Immature natural killer cell (primary cell): ENCODE measurements at regions not wholly inside any gene's neighbourhood (a gene's known extent, or its start where the extent isn't known, plus 50 kb on each side); places are given as distances from the start of the nearest gene placed in this dataset.

ENCODE experiments used
- DNase-seq, 3 donors: peaks; one replicate each; pipeline ENCODE4 v3.0.0; 2022; ENCODE audit warnings: mixed read lengths in 1 of 3
- H3K27ac Mint-ChIP-seq, 6 donors: one replicate each; pipeline ENCODE4 v1.8.0; 2020; ENCODE audit warnings: mixed read lengths in 6 of 6, mild to moderate bottlenecking in 5 of 6, inconsistent platforms in 4 of 6, moderate library complexity in 3 of 6
- H3K27me3 Mint-ChIP-seq, 3 donors: one replicate each; pipeline ENCODE4 v1.8.0; 2020 to 2021; ENCODE audit warnings: low read depth in 3 of 3, mild to moderate bottlenecking in 3 of 3, mixed read lengths in 3 of 3, moderate library complexity in 3 of 3, inconsistent platforms in 1 of 3
- H3K36me3 Mint-ChIP-seq, 3 donors: one replicate each; pipeline ENCODE4 v1.8.0; 2020; ENCODE audit warnings: mixed read lengths in 3 of 3, inconsistent platforms in 2 of 3, mild to moderate bottlenecking in 2 of 3
- H3K4me1 Mint-ChIP-seq, 2 donors: one replicate each; pipeline ENCODE4 v1.8.0; 2020; ENCODE audit warnings: inconsistent platforms in 2 of 2, mild to moderate bottlenecking in 2 of 2, mixed read lengths in 2 of 2, moderate library complexity in 1 of 2
- H3K4me3 Mint-ChIP-seq, 5 donors: one replicate each; pipeline ENCODE4 v1.8.0; 2020; ENCODE audit warnings: mild to moderate bottlenecking in 5 of 5, mixed read lengths in 5 of 5, inconsistent platforms in 3 of 5, moderate library complexity in 3 of 5
- H3K9me3 Mint-ChIP-seq, 6 donors: one replicate each; pipeline ENCODE4 v1.8.0; 2020; ENCODE audit warnings: mild to moderate bottlenecking in 6 of 6, mixed read lengths in 6 of 6, inconsistent platforms in 4 of 6, moderate library complexity in 3 of 6

DNA sequence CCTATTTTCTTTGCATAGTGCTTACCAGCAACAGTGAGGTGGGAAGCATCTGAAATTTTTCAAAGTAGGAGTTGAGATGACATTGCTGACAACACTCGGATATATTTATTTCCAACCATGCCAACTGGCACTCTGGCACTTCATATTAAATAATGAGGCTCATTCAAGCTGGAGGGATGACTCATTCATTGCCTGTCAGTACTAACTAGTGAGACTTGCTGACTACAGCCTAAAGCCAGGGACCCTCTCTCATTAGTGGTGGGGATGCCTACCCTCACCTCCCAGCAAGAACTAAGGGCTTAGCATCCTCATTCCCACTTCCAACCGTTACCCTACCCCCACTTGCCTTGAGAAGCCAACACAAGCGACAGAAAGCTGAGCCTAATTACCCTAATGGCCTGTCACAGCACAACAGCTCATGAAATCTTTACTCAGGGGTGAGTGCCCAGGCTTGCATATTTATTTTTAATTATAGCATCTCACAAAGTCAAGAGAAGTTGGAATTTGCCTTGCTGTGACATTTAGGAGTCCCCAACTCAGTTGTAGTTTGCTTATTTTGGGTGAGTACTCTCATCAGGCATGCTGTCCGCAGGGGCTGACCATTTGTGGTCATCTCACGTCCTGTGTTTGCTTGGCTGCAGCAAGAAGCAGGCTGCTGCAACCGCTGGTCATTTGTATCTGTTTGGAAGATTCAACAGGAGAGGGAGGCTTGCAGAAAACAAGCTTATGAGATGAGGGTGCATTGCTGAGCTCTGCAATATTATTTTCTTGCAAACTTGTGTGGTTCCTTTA is 181.6 kb upstream of the POU2AF2 start:
- H3K27ac Mint-ChIP-seq, result no peak overlapping the region
- no peak overlapping the region for H3K4me3 Mint-ChIP-seq
- peaks cover 0 to 2% (median 0%) of the 10 kb centered on the region in 6 donors for H3K9me3 Mint-ChIP-seq
- H3K27me3 Mint-ChIP-seq, result peaks cover 0 to under 1% (median 0%) of the 10 kb centered on the region in 3 donors
- H3K36me3 Mint-ChIP-seq, result no peaks in the 10 kb centered on the region
- no peak for DNase-seq
- no peaks in the 10 kb centered on the region for H3K4me1 Mint-ChIP-seq

- Mint-ChIP-seq H3K9me3 (peaks cover 0 to 2% (median 0%) of the 10 kb centered on the region in 6 donors), H3K27ac (no peak overlapping the region), H3K4me3 (no peak overlapping the region), H3K4me1 (no peaks in the 10 kb centered on the region), H3K27me3 (no peaks in the 10 kb centered on the region), H3K36me3 (no peaks in the 10 kb centered on the region)
- no peak for DNase-seq
Observed at GRCh38 chr11:111062420-111062819, 183.1 kb upstream of the POU2AF2 start.

- Mint-ChIP-seq H3K27me3 (no peaks in the 10 kb centered on the region), H3K36me3 (no peaks in the 10 kb centered on the region), H3K4me1 (no peaks in the 10 kb centered on the region), H3K27ac (no peak overlapping the region), H3K4me3 (no peak overlapping the region), H3K9me3 (peaks cover 0 to 5% (median 0%) of the 10 kb centered on the region in 6 donors)
- DNase-seq, result no peak
Observed at GRCh38 chr11:111059726-111060125, 185.8 kb upstream of the POU2AF2 start.

GRCh38 chr11:111049131-111049530 is 196.4 kb upstream of the POU2AF2 start:
- Mint-ChIP-seq H3K9me3 (no peaks in the 10 kb centered on the region), H3K36me3 (no peaks in the 10 kb centered on the region), H3K4me1 (no peaks in the 10 kb centered on the region), H3K27me3 (peaks cover 0 to 3% (median 0%) of the 10 kb centered on the region in 3 donors), H3K4me3 (no peak overlapping the region), H3K27ac (no peak overlapping the region)
- DNase-seq, result no peak

DNA sequence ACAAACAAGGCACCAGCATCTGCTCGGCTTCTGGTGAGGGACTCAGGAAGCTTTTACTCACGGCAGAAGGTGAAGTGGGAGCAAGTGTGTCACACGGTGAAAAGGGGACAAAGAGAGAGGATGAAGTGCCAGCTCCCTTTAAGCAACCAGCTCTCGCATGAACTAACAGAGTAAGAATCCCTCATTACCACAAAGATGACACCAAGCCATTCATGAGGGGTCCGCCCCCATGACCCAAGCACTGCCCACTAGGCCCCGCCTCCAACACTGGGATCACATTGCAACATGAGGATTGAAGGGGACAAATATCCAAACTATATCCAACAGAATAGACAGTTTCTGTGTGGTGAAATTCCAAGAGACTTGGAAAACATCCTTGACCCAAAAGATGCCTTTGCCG is 198.2 kb upstream of the POU2AF2 start:
- Mint-ChIP-seq H3K4me3 (no peak overlapping the region), H3K27me3 (peaks cover 0 to 3% (median 0%) of the 10 kb centered on the region in 3 donors), H3K36me3 (no peaks in the 10 kb centered on the region), H3K9me3 (peaks cover 0 to 1% (median 0%) of the 10 kb centered on the region in 6 donors), H3K4me1 (no peaks in the 10 kb centered on the region), H3K27ac (no peak overlapping the region)
- DNase-seq, result no peak

DNA sequence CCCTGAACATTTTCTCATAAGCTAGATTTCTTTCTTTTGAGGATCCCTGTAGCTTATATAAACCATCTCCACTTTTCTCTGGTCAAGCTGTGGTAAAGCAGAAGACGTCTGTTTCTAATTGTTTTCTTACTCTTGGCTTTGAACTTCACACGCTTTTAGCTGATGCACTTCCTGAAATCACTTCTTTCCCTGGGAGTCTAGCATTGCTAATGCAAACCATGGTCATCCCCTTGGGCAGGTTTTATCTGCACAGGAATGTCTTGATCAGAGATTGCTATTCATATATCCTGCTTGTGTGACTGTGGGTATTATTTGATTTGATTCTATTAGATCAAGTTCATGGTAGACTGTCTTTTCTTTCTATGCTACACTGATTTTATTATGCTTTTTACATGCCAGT is 199.2 kb upstream of the POU2AF2 start:
- Mint-ChIP-seq H3K9me3 (peaks cover 0 to 1% (median 0%) of the 10 kb centered on the region in 6 donors), H3K27ac (no peak overlapping the region), H3K36me3 (no peaks in the 10 kb centered on the region), H3K27me3 (peaks cover 0 to 3% (median 0%) of the 10 kb centered on the region in 3 donors), H3K4me1 (no peaks in the 10 kb centered on the region), H3K4me3 (no peak overlapping the region)
- DNase-seq, result no peak

GRCh38 chr11:111045874-111046273 is 199.7 kb upstream of the POU2AF2 start:
- Mint-ChIP-seq H3K36me3 (no peaks in the 10 kb centered on the region), H3K27ac (no peak overlapping the region), H3K9me3 (peaks cover 0 to 1% (median 0%) of the 10 kb centered on the region in 6 donors), H3K4me1 (no peaks in the 10 kb centered on the region), H3K27me3 (peaks cover 0 to 3% (median 0%) of the 10 kb centered on the region in 3 donors), H3K4me3 (no peak overlapping the region)
- no peak for DNase-seq

- H3K27ac Mint-ChIP-seq, result no peak overlapping the region
- peaks cover 0 to 3% (median 0%) of the 10 kb centered on the region in 3 donors for H3K27me3 Mint-ChIP-seq
- peaks cover 0 to 1% (median 0%) of the 10 kb centered on the region in 6 donors for H3K9me3 Mint-ChIP-seq
- H3K36me3 Mint-ChIP-seq, result no peaks in the 10 kb centered on the region
- no peaks in the 10 kb centered on the region for H3K4me1 Mint-ChIP-seq
- no peak for DNase-seq
- H3K4me3 Mint-ChIP-seq, result no peak overlapping the region
Observed at GRCh38 chr11:111045407-111045803, 200.1 kb upstream of the POU2AF2 start.

DNA sequence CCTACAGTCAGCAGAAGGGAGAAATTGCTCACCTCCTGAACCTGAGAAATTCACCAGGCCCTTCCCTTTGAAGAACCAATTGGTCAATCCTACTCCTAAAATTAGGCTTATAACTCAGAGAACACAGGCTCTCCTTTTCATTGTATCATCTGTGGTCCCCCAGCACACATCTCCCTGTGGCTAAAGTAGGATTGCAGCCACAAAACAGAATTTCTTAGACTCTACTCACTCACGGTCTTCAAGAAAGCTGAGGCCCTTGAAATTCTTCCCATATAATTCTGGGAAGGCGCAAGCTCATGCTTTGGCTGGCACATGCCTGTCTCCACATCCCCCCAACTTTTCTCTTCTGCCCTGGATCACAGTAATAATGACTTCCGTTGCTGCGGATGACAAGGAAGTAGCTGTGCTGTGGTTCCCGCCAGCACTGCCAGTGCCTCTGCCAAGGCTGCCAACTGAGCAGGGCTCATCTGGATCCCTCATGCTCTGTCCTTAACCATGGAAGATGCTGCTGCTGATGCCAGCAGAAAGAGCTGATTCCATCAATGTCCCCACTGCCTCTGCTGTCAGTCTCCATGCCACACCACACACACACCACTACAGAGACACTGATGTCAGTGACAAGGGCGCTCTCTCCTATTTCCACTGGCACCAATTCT is 200.6 kb upstream of the POU2AF2 start:
- Mint-ChIP-seq H3K36me3 (no peaks in the 10 kb centered on the region), H3K27me3 (peaks cover 0 to 3% (median 0%) of the 10 kb centered on the region in 3 donors), H3K4me3 (no peak overlapping the region), H3K4me1 (no peaks in the 10 kb centered on the region), H3K9me3 (peaks cover 0 to 1% (median 0%) of the 10 kb centered on the region in 6 donors), H3K27ac (no peak overlapping the region)
- no peak for DNase-seq

- no peaks in the 10 kb centered on the region for H3K36me3 Mint-ChIP-seq
- DNase-seq, result no peak
- no peak overlapping the region for H3K27ac Mint-ChIP-seq
- H3K4me3 Mint-ChIP-seq, result no peak overlapping the region
- H3K4me1 Mint-ChIP-seq, result no peaks in the 10 kb centered on the region
- H3K27me3 Mint-ChIP-seq, result peaks cover 0 to 3% (median 2%) of the 10 kb centered on the region in 3 donors
- H3K9me3 Mint-ChIP-seq, result peaks cover 0 to 3% (median 0%) of the 10 kb centered on the region in 6 donors
Observed at GRCh38 chr11:111039982-111040381, 205.5 kb upstream of the POU2AF2 start.

DNA sequence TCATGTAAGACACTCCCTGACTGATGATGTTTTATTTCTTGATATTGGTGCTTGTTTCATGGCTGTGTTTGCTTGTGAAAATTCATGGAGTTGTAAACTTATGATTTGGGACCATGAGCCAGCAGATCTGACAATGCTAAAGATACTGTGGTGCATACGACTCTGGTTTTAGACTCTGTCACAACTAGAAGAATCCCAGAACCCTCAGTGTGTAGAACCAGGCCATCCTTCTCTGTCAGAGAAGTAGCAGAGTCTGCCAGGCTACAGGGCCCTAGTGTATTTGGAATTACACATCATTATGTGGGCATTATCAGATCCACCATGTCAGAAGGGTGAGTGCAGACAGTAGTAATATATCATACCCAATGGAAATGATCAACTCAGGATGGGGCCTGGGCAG is 209.8 kb upstream of the POU2AF2 start:
- Mint-ChIP-seq H3K4me1 (no peaks in the 10 kb centered on the region), H3K9me3 (peaks cover 0 to 8% (median 0%) of the 10 kb centered on the region in 6 donors), H3K27ac (no peak overlapping the region), H3K27me3 (peaks cover 0 to 4% (median 4%) of the 10 kb centered on the region in 3 donors), H3K4me3 (no peak overlapping the region), H3K36me3 (no peaks in the 10 kb centered on the region)
- no peak for DNase-seq

DNA sequence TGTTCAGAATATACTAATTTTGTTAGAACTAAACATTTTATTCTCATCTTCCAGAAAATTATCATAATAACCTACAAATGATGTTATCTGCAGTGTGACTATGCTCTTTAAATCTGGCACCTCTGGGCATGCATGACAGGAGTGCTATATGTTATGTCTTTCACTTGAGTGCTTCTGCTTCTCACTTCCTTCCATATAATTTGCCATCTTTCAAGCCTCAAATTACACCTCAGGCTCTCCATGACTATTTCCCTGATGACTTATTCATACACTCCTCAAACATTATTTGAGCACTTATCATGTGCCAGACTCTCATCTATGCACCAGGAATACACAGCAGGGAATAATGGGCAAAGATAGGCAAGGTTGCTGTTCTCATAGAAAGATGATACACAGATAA is 219.3 kb upstream of the POU2AF2 start:
- no peak overlapping the region for H3K4me3 Mint-ChIP-seq

DNA sequence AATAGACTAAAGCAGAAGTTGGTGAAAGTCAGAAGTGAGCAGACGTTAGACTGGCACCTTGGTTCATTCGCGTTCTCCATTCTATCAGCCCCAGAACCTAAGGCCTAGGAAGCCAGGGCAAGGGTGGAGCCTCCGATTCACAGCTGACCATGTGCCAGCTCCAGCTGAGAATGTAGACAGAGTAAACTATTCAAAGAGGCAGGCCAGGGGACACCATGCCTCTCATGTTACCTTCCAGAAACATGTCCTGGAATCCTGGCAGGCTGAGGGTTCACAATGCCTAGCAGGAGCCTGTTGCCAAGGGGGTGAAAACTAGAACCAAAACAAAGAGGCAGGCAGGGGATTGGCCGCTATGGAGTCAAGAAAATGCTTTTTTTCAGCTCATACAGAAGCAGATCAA is 224.4 kb upstream of the POU2AF2 start:
- Mint-ChIP-seq H3K9me3 (peaks cover 0 to 6% (median 0%) of the 10 kb centered on the region in 6 donors), H3K27me3 (peaks cover 0 to 5% (median 0%) of the 10 kb centered on the region in 3 donors), H3K36me3 (no peaks in the 10 kb centered on the region), H3K4me3 (no peak overlapping the region), H3K4me1 (no peaks in the 10 kb centered on the region), H3K27ac (no peak overlapping the region)
- no peak for DNase-seq

More for the DNA sequence above, 219.3 kb upstream of the POU2AF2 start:
- Mint-ChIP-seq H3K27ac (no peak overlapping the region), H3K27me3 (peaks cover 0 to 3% (median 0%) of the 10 kb centered on the region in 3 donors), H3K4me1 (no peaks in the 10 kb centered on the region), H3K9me3 (peaks cover 0 to 18% (median 8%) of the 10 kb centered on the region in 6 donors), H3K36me3 (no peaks in the 10 kb centered on the region)
- DNase-seq, result no peak

- H3K9me3 Mint-ChIP-seq, result peaks cover 0 to 2% (median 0%) of the 10 kb centered on the region in 6 donors
Observed at GRCh38 chr11:111019871-111020670, 225.5 kb upstream of the POU2AF2 start.

More at GRCh38 chr11:111019871-111020670, 225.5 kb upstream of the POU2AF2 start:
- DNase-seq, result no peak
- Mint-ChIP-seq H3K27me3 (peaks cover 0 to 5% (median 0%) of the 10 kb centered on the region in 3 donors), H3K4me3 (no peak overlapping the region), H3K4me1 (no peaks in the 10 kb centered on the region), H3K36me3 (no peaks in the 10 kb centered on the region), H3K27ac (no peak overlapping the region)
